ENCODE measurements at regions not wholly inside any gene's neighbourhood (a gene's known extent, or its start where the extent isn't known, plus 50 kb on each side); places are given as distances from the start of the nearest gene placed in this dataset.
"Not testable (repeated sequence)": the region's sequence is repeated elsewhere in the genome, so short reads cannot be mapped to it uniquely, and the experiment has no call there.

DNA sequence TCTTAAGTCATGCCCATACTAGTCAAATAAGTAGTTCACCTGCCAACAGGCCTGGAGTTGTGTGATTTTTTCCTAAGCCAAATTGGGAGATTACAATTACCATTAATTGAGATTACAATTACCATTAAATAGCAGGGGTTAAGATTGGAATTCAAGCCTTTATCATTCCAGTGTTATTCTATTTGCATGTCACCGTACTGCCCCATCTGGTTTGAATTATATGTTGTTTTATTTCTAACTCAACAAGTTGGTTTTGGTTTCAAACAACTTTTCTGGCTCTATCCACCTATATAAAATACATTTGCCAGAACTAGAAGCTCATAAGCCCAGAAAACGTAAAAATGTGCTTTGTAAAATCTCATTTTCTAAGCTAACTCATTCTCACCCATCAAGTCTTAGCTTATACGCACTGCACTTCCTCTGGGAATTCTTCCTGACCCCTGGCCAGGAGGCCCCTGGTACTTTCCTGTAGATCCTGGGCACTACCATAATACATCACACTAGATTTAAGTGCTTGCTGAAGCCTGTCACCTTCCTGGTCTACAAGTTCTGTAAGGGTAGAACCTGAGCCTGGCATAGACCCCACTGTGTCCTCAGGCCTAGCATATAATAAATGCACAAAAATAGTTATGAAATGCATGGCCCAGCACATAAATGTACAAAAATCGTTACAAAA is 242.0 kb upstream of the TRPM3 start:
- DNase-seq (ENCODE audit: low spot score): no peak

DNA sequence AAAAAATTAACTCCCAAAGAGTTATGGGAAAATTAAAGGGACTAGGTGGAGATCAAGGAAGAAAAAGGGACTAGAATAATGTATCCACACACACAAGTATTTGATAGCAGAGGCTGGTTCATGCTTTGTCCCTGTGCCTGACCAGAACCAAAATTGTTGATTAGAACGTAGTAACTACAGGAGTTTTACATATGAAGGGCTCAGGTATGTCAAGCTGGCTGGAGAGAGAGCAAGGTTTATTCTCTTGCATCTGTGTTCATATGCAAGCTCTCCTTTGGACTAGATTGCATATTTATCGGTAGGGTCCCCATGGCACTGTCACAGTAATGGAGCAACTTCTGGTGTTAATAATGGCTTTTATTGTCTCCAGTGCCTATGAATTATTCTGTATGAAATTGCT is 239.9 kb upstream of the TRPM3 start:
- DNase-seq (ENCODE audit: low spot score): no peak

DNA sequence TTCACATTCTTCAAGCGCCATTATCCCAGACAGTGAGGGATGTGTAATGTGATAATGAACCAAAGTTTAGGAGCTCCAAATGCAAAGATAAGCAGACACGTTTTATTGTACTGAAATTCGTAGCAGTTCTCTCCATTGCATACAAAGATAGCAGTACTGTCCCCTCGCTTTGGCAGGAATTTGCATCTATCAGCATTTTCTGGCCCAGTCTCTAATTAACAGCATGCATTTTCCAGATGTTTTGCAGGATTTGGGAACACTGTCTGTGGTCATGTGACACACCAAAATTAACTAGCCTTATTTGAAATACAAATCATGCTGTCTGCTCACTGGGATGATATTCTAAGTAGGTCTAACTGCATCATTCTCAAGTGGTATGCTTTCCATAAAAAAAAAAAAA is 235.9 kb upstream of the TRPM3 start:
- no peak for DNase-seq (ENCODE audit: low spot score)

DNA sequence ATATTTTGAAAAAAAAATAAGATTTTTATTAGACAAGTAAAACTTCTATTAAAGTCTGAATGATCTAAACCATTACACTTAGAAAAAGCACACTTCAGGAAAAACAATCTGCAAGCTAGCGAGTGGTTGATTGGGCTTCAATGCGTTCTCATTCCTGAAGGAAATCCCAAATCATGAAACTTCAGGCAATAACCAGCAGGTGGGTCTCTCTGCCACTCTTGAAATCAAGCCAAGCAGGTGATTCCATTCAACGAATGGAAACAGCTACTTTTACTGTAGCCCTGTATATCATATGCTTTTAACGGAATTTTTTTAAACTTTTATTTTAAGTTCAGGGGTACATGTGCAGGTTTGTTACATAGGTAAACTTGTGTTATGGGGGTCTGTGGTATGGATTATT is 234.5 kb upstream of the TRPM3 start:
- DNase-seq (ENCODE audit: low spot score): no peak

DNA sequence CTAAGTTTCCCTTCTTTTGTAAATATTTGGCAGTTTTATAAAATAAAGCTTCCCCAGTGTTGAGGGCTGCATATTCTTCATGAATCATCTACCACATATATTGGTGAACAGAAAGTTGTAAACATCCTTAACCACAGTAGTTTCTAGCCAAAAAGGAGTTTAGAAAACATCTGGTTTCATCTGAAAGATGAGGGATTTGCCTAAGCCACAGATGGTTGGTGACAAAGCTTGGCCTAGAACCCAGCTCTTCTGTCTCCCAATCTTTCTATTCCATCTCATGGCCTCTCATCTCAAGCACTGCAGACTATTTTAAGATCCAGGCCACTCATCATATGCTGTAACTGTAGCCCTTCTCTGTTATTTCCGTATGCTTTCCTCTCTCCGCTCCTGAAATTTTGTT is 232.3 kb upstream of the TRPM3 start:
- DNase-seq (ENCODE audit: low spot score): no peak

DNA sequence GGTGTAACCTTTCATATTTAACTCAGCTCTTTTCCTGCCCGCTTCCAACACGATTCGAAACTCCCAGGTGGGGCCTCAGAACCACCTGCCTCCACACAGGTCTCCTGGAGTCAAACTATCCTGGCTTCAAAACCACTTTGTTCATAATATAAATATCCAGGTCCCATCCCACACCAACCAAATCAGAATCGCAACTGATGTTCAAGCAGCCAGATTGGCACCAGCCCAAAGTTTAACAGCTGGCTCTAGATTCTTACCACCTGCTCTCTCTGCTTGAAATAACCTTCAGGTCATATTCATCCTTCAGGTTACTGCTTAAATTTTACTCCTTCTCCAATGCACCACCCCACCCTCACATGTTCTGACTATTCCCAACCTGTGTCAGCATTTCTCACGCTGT is 231.4 kb upstream of the TRPM3 start:
- DNase-seq (ENCODE audit: low spot score): no peak

DNA sequence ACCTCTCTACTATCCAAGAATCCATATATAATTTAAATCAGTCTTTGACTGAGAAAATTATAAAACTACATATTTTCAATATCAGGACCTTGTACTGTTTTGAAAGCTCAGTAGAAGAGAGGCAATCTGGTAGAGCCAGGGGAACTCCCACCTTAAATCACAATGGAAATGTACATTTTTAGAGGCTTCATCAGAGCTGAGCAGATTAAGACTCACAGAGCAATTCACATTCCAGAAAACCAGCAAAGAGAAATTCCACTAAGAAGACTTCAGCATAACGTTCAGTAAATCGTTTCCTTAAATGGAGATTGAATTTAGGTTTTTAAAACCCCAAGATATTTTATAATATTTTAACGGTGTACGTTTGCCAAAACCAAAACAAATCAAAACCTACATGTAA is 227.8 kb upstream of the TRPM3 start:
- no peak for DNase-seq (ENCODE audit: low spot score)

DNA sequence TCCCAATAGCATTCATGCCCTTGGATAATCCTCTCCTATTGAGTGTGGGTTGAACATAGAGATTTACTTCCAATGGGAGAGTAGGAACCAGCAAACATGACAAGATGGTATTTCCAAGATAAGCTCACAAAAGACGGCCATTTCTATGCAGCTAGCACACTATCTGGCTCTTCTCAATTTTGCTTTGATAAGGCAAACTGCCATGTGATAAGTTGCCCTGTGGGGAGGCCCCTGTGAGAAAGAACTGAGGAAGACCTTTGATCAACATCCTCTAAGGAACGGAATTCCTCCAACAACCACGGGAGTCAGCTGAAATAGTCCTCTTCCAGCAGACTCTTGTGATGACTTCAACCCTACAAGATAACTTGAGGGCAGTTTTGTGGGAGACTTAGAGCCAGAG is 211.9 kb upstream of the TRPM3 start:
- DNase-seq (ENCODE audit: low spot score): no peak

DNA sequence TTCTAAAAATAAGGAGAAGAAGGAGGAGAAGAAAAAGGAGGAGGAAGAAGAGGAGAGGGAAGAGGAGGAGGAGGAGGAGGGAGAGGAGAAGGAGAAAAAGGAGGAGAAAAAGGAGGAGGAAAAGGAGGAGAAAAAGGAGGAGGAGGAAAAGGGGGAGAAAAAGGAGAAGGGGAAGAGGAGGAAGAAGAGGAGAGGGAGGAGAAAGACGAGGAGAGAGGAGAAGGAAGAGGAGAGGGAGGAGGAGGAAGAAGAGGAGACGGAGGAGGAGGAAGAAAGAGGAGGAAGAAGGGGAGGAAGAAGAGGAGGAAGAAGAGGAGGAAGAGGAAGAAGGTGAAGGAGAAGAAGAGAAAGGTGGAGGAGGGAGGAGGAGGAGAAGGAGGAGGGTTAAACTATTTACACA is 210.2 kb upstream of the TRPM3 start:
- DNase-seq (ENCODE audit: low spot score): no peak

DNA sequence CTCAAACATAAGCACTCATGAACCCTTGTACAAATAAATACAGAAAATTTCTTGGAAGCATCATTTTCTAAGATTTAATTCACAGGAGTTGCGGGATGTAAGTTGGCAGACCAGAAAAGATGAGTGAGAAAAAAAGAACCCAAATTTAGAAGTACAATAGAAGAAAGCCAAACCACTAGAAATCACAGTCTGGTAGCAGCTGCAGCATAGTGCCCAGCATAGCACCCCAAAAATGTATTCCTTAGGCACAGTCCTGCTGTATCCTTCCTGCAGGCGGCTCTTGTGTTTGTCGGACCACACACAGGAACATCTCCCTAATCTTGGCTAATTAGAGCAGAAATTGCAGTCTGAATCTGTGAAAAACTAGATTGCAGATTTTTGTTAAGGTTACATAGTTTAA is 208.5 kb upstream of the TRPM3 start:
- DNase-seq (ENCODE audit: low spot score): no peak

DNA sequence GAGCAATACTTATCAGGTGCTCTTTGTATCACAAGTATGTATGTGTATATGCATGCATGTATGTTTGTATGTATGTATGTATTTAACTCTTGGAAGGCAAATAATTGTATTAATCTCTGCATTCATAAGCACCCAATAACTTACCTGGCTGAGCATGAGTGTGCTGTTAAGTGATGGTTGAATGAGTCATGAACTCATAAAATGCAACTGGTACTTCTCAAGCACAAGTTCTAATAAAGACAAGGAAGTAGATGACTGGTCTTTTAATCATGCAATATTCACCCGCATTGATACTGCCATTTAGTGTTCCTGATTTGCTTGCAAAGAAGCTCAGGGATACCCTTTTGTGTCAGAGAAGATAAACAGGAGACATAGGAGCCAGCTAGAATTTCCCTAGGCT is 204.9 kb upstream of the TRPM3 start:
- no peak for DNase-seq (ENCODE audit: low spot score)

DNA sequence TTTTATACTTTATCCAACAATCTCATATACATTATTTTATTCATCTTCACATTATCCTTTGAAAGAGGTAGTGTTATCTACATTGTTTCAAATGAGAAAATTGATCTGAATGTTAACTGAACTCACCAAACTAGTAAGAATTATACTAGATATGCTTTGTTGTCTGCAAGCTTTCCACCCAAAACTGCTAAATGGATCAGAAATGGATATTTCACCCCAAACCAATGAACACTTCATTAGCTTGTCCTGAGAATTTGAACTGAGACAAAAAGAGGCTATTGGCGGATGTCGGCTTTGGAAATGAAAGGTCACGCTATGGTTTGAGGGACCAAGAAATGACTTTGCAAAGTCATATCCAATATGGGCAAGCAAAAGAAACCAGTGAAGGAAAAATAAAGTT is 201.9 kb upstream of the TRPM3 start:
- no peak for DNase-seq (ENCODE audit: low spot score)

DNA sequence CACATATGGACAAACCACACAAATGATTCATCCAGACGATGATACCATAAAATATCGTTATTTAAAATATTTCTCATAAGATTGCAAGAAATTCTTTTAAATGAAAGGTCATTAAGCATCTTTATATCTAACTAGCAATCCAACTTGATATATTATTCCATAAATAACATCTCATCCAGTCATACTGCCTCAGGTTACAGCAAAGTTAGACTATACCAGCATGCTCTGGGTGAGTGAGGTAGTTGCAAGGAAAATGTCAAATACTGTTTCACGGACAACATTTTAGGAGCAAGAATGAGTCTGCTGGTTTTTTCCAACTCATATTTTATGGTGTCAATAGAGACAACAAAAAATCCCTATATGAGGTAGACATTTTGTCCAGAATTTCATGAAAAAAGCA is 200.9 kb upstream of the TRPM3 start:
- DNase-seq (ENCODE audit: low spot score): no peak

DNA sequence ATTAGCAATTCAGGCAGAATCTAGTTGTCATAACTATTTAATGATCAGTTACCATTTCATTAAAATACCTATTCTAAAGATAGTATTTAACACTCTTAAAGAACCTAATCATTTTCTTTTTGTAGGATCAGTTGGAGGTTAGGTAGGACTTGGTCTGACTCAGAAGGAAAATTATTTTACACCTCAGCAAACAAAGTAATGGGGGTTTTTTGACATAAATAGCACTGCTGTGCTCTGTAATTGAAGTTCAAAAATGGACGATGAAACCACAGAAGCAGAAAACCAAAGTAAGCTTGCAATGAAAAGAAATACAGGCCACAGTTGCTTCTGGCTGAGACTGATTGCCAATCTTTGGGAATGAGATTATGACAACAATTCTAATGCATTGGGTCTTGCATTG is 187.0 kb upstream of the TRPM3 start:
- no peak for DNase-seq (ENCODE audit: low spot score)

DNA sequence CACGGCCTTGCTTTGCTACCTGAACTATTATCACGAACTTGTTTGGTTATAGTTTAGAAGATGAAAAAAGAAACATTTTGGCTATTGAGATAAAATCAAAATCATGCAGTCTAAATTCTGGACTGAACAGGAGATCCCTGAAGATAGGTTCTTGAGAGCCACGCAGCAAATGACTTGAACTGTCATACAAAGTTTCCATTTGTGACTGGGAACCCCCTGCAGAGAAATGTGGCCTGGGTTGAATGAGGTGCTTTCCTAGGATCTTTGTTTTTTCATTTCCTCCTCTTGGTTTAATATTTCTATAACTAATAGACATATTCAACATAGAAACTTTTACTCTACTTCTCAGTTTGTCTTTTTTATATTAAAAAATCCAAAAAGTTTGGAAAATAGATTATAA is 184.7 kb upstream of the TRPM3 start:
- no peak for DNase-seq (ENCODE audit: low spot score)

DNA sequence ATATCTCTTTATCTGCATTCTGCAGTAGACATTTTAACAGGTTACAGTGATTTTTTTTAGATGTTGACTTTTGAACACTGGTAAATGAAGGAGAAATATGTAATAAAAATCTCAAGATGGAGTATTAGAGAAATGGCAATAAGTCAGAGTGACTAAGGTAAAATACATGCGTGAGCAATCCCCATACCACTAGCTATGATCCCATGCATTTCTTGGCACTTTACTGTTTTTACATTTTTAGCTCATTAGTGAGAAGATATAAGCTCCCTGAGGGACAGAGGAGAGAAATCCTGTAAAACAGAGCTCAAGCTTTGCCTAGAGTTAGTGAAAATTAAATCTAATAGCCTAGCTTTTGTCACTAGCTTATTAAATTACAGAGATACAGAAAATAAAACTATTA is 181.9 kb upstream of the TRPM3 start:
- no peak for DNase-seq (ENCODE audit: low spot score)

DNA sequence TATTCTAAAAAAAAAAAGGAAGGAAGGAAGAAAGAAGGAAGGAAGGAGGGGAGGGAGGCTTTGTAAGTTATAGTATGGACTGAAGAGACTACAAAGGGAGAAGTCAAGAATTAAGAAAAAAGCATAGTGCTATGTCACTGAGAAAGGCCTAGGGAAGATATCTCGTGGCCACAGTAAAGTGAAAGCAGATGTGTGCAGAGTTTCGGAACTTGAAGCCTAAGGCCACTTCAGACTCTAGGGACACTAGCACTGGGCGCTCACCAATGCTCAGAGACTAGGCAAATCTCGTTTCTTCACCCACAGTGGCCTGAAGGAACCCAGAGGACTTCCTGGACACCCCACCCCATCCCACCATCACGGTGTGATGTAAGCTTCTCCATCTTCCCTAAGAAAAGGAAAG is 181.4 kb upstream of the TRPM3 start:
- no peak for DNase-seq (ENCODE audit: low spot score)

DNA sequence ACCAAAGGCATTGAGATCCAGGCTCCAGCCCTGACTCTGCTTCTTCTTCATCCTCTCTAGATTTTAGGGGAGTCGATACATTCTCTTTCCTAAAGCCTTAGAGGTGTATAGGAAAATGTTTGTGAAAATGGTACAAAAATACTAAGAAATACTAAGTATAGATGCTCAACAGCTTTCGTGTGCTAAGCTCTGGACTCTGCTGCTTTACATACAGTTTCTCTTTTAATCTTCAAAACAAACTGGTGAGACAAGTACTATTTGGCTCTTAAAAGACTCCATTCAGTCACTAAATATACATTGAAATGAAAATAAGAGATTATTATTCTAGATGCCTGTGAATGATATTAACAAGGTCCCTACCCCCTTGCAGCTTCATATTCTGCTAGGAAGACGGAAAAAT is 174.5 kb upstream of the TRPM3 start:
- DNase-seq (ENCODE audit: low spot score): no peak

DNA sequence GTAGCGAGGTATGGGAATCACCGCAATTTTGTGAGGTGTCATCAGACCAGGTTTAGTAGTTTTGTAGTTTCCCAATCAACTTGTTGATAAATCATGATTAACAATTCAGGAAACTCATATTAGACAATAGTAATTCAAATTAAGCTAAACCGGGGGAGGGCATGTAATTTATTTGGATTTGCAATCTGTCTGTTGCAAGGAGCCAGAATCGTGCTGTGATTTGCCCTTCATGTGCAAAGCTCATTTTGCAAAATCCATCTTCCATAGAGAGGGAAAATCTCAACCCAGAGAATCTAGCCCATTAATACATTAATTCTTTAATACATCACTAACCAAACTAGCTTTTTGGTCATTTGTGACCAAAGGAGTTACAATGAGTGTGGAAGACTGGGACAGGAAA is 164.7 kb upstream of the TRPM3 start:
- DNase-seq (ENCODE audit: low spot score): no peak

DNA sequence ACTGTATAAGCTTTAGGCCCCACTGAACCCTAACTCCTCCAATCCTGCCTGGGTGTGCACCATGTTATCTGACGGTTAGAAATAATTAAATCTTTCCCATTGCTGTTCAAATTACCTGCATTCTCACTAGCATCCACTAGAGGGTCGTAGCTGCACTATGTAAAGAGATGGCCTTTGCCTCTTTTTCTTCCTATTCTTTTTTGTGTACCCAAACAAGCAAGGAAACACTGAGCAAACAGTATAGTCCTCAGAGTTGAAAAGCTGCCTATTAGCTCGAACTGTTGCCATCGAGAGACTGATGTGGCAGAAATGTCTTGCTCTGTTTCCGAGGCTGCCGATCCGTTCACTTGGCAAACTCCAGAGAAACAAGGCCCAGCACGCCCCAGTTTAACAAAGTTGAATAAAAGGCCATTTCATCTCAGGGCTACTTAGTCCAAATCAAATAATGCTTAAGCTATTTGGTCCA is 163.8 kb upstream of the TRPM3 start:
- DNase-seq (ENCODE audit: low spot score): peak; percentile 55

DNA sequence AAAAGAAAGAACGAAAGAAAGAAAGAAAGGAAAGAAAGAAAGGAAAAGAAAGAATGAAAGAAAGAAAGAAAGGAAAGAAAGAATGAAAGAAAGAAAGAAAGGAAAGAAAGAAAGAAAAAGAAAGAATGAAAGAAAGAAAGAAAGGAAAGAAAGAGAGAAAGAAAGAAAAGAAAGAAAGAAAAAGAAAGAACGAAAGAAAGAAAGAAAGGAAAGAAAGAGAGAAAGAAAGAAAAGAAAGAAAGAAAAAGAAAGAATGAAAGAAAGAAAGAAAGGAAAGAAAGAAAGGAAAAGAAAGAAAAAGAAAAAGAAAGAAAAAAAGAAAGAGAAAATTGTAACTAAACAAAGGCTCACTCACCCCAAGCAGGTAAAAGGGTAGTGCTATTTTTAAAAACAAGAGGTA is 160.7 kb upstream of the TRPM3 start:
- not testable (repeated sequence) for DNase-seq (ENCODE audit: low spot score)

DNA sequence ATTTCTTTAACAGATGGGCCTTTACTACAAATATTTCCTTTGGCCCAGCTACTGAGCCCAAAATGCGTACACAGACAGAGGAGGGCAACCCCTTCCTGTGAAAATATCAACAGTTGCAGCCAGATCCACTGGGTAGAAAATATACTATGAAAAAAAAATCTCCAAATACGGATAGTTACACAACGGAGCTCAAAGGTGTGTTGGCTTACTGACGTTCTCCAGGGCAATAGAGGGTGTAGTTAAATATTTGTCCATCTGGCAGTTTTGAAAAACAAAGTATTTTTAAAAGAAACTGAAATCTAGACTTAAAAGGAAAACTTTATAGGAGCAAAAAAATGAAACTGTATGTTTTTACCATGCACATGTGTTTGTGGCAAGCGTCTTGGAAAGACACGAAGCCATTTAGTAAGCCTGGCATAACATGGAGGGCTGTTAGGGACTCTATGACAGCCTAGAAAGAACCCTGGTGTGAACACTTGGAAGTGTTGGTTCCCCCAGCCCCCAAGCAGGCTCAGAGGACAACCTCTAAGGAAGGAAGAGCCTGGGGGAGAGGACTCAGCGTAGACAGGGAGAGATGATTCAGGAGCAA is 157.8 kb upstream of the TRPM3 start:
- no peak for DNase-seq (ENCODE audit: low spot score)

DNA sequence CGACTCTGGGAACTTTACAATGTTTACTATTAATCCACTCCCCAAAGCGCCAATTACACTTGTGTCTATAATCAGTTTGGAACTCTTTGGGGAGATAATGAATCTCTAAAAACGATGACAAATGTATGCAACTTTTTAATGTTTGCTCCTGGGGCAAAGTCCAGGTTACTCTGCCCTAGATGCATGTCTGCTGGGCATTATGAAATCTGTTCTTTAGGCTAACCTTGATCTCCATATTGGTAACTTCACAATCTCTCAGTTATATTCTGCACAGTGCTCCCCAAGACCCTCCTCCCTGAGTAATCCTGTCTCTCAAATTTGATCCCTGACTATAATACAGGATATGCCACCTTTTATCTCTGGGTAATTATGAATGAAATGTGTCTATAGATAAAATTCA is 152.2 kb upstream of the TRPM3 start:
- DNase-seq (ENCODE audit: low spot score): no peak

DNA sequence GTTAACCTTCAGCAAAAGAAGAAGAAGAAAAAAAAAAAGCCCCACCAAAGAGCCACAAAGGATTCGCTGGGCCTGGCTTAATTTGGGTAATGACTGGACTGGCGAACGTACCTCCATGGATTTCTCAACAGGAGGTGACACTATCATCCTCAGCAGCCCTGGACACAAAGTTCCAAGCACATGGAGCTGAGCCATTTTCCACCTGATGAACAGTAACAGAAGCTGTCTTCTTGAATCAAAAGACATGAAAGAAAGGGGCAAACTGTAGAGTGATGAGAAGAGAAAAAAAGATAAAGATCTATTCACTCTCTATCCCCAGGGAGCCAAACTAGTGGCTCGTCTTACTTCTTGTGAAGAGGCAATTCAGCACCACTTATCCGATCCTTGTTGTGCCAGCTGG is 150.2 kb upstream of the TRPM3 start:
- no peak for DNase-seq (ENCODE audit: low spot score)

All from activated CD4-positive, alpha-beta T cell treated with anti-CD3 and anti-CD28 coated beads, Interleukin-2, Interleukin-4, amounts not matched to agents 100 ng/mL and 50 ng/mL, durations not matched to agents 16 hours and 8 hours (primary cell).